ENCODE measurements at regions not wholly inside any gene's neighbourhood (a gene's known extent, or its start where the extent isn't known, plus 50 kb on each side); places are given as distances from the start of the nearest gene placed in this dataset.

- no peak for DNase-seq (ENCODE audit: low spot score)
Observed at GRCh38 chr12:107347261-107347660, 253.9 kb upstream of the CRY1 start.

DNA sequence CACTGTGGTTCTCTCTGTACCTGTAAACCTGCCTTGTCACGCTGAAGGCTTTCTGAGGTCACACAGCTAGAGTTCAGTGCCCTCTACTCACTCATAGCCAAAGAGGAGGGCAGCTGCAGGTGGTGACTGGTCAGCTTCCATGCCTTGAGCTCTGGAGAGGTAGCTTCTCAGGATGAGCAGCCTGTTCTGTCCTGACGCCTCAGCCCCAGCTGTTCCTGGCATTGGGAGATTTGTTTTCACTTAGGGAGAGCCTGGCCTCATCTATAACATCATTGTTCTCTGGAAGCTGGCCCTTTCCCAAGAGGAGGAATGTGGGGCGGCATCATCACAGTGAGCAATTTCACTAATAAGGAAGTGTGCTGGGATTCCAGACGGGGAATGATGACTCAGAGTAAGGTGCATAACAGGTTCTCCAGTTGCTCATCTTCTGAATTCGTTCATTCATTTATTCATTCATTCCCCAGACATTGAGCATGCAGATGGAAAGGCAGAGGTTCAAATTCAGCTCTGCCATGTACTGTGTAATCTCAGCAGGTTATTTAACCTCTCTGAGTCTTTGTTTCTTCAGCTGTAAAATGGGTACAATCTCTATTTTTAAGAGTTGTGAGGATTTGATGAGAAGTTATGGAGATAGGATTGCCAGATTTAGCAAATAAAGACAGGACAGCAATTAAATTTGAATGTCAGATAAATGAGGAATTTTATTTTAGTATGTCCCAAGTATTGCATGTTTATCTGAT, 255.8 kb upstream of the CRY1 start:
- DNase-seq (ENCODE audit: low spot score): peak; percentile 80

- DNase-seq (ENCODE audit: low spot score): no peak
Observed at GRCh38 chr12:107349839-107350238, 256.5 kb upstream of the CRY1 start.

DNA sequence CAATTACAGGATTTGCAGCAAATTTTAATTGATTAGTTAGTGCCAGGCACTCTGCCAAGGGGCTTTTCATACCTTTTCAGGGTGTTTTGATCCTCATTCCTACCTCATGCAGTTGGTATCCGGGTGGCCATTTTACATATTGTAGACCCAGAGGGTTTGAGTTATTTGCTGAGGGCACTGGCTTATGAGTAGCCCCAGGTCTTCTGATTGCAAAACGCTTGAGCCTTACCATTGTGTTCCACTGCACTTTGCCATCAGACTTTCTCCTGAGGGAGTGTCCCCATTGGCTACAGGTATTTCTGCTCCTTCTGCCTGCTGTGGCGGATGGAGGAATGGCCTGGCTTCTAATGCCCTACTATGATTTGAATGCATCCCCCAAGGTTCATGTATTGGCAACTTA, 257.8 kb upstream of the CRY1 start:
- no peak for DNase-seq (ENCODE audit: low spot score)

DNA sequence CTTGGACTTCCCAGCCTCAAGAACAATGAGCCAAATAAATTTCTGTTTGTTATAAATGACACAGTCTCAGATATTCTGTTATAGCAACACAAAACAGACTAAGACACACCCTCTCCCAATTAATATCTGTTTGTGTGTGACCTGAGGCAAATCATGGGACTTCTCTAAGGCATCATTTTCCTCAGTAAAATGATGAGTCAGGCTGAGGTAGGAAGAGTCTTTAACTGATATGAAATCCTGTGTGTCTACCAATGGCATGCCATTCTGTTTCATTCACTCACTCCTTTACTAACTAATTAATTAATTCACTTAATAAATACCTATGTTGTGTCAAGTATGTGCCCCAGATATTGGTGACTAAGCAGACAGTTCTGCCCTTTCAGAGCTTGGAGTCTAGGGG, 258.4 kb upstream of the CRY1 start:
- DNase-seq (ENCODE audit: low spot score): no peak

- no peak for DNase-seq (ENCODE audit: low spot score)
Observed at GRCh38 chr12:107352347-107353081, 259.2 kb upstream of the CRY1 start.

DNA sequence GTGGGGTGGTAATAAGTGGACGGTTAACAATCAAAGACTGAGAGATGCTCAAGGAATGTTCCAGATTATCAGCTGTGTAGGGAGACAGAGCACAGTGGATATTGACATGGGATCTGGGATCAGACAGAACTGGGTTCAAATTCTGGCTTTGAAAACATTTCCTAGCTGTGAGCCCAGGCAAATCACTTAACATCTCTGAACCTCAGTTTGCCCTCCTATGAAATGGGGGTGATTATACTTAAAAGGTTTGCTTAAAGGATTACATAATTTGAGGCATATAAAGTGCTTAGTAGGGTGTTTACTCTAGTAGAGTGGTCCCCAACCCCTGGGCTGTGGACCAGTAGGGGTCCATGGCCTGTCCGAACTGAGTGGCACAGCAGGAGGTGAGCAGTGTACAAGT, 260.0 kb upstream of the CRY1 start:
- DNase-seq (ENCODE audit: low spot score): no peak

DNA sequence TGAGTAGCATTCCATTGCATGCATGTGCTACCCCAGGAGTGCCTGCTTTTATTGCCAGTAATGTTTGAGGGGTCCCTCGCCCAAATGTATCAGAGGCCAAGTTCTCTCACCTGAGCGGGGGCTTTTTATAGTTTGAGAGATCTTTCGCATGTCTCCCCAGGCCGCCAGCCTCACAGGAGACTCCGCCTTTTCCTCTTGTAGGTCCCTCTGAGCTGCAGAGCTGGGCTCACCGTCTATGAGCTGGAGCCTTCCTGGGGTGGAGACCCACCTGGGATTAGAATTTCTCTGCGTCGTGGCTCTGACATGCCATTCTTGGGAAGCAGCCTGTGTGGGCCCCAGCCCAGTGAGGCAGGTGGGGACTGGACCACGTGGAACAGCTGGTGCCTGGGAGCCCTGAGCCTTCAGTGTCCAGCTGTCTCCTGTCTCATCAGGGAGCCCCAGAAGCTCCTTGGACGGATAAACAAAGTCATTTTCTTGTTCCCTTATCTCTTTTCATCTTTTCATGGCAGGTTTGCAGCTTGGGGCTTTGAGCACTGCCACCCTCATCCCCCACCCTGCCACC, 261.7 kb upstream of the CRY1 start:
- no peak for DNase-seq (ENCODE audit: low spot score)

DNA sequence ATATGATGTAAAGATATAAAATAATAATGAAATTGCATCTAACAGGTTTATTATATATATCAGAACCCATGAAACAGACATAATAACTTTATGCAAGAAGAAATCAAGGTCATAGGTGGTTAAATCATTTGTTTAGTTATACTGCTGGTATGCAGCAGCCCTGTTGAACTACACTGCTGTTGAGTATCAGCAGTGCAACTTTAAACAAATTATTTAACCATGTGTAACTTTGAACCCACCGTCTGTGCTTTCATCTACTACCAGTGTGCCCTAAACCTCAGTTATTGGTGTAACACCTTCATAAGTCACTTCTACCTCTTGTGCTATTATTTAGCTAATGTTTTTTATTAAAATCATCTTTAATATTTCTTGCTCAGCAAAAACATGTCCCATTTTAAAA, 262.3 kb upstream of the CRY1 start:
- DNase-seq (ENCODE audit: low spot score): no peak

DNA sequence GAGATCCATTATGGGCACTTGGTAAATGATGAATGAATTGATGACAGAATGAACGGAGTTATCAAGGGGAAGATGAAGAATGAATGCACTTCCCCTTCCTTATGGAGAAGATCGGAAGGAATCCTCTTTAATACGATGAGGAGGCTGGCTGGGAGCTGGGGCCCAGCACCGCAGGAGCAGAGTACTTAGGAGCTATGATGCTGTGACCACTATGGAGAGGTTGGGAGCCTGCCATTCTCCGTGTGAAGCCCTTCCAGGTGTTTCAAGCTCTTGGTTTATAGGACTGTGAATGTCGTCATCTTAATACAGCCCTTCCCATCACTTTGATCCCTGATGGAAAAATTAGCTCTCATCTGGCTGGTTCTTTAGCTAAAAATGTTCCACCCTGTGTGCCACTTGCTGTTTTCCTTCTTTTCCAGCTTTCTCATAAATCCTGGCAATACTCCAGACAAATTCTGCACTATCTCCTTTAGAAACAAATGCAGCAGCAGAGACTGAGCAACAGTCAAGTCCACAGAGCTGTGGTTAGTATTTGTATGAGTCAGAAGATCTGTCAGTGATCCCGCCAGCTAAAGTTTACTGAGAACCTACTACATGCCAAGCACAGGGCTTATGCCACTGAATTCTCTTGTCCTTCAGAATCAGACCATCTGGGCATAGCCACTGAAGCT, 263.1 kb upstream of the CRY1 start:
- peak; percentile 74 for DNase-seq (ENCODE audit: low spot score)

- DNase-seq (ENCODE audit: low spot score): no peak
Observed at GRCh38 chr12:107356937-107357295, 263.6 kb upstream of the CRY1 start.

DNA sequence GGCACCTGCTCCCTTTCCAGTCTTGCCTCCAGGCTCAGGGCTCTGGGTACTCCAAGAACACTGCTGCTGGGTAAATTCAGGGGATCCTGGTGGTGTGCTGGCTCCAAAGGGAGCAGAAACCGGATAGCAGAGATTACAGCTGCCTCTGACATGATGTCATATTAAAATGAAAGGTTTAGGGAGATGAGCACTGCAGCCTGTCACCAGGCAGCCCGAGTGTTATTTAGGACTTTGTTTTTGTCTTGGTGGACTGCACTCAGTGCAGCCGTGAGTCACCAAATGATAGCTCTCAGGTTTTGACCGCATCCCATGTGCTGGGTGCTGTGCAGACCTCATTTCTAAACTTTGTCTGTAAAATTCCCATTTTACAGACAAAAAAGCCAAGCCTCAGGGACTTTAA, 266.0 kb upstream of the CRY1 start:
- peak; percentile 43 for DNase-seq (ENCODE audit: low spot score)

DNA sequence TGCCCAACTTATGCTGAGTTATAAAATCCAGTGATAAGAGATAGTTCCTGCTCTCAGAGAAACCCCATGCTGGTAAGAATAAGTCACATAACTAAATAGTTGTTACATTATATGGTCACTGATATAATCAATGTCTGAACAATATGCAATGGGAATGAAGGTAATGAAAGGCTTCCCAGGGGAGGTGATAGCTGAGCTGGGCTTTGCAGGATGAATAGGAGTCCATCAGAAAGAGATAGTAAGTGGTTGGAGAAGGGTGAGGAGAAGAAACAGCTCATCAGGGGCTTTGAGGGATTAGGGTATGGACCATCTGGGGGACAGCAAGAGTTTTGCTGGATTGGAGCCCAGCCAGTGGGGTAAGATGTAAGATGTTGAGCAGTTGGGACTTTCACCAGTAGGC, 266.7 kb upstream of the CRY1 start:
- DNase-seq (ENCODE audit: low spot score): no peak

GRCh38 chr12:107360482-107360881, 267.1 kb upstream of the CRY1 start:
- no peak for DNase-seq (ENCODE audit: low spot score)

- no peak for DNase-seq (ENCODE audit: low spot score)
Observed at GRCh38 chr12:107361970-107362369, 268.6 kb upstream of the CRY1 start.

GRCh38 chr12:107362960-107363359, 269.6 kb upstream of the CRY1 start:
- DNase-seq (ENCODE audit: low spot score): no peak

GRCh38 chr12:107364875-107365518, 271.6 kb upstream of the CRY1 start:
- DNase-seq (ENCODE audit: low spot score): no peak

DNA sequence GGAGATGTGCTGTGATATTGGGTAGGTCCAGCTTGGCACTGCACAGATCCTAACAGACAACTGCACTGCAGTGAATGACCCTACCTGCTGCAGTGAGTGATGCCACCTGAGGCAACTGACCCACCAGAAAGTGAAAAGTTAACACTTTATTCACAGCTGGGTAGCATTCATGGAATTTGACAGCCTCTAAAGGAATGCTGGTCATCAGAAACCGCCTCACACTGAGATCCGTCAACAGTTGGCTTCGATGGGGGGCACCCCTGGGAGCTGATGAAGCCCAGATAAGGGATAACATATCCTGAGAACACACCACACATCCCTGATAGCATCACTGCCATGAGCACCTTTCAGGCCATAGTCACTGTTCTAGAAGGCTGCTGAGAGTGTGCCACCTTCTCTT, 272.4 kb upstream of the CRY1 start:
- DNase-seq (ENCODE audit: low spot score): no peak

DNA sequence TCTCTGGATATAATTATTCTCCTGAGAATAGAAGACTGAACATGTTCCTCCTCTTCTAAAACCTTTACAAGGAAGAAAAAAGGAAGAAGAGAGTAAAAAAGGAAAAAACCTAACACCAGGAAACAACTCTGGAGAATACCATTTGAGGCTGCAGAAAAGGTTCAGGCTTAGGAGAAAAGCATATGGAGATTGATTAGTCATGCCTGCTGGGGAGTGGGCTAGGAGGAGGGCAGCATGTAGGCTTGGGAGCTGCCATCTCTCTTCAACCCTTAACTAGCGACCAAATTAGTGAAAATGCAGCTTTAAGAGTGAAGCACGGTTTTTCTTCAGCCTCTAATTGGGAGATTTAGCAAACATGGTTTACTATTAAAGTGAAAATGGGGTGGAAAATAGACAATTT, 273.0 kb upstream of the CRY1 start:
- DNase-seq (ENCODE audit: low spot score): no peak

GRCh38 chr12:107368586-107368985, 275.2 kb upstream of the CRY1 start:
- no peak for DNase-seq (ENCODE audit: low spot score)

DNA sequence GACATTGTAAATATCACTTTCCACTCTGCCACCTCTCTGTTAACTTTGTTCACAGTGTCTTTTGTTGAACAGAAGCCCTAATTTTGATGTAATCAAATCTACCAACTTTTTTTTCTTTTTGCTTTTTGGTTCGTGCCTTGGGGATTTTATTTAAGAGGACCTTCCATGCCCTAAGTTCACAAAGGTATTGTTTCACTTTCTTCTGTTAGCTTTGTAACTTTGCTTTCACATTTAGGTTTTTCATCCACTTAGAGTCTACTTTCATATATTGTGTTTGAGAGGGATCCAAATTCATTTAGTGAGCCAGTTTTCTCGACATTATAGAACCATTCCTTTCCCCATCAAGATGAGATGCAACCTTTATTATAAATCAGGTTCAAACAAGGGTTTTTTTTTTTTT, 275.7 kb upstream of the CRY1 start:
- no peak for DNase-seq (ENCODE audit: low spot score)

- DNase-seq (ENCODE audit: low spot score): no peak
Observed at GRCh38 chr12:107369679-107370078, 276.3 kb upstream of the CRY1 start.

Measured in H4 (cell line).